ENCODE measurements at regions not wholly inside any gene's neighbourhood (a gene's known extent, or its start where the extent isn't known, plus 50 kb on each side); places are given as distances from the start of the nearest gene placed in this dataset.

DNA sequence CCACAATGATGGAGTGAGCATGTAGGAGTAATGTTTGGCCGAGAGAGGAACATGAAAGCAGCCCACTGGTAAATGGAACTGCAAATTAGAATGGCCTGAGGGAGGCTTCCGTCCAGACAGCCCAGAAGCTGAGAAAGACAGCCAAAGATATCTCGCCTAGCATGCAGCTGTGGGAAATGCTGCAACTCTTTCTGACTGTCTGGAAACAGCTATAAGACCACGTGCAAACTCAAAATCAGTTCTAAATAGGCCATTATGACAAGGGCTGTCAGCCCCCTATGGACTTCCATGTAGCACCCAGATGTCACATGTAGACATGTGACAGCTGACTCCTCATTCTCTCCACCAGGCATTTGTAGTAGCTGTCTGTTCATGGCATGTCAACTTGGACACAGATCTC lies 62.9 kb upstream of the ATP1A1 start:
- Histone ChIP-seq H3K4me2 (ENCODE audit: low read depth, low read length, poor library complexity, severe bottlenecking) (no peak overlapping the region), H3K4me1 (ENCODE audit: low read length) (peaks cover 41% of the 10 kb centered on the region), H3K27ac (ENCODE audit: low read length) (no peak overlapping the region), H3K9ac (ENCODE audit: low read length) (no peak overlapping the region), H3K4me3 (ENCODE audit: low read length) (no peak overlapping the region), H3K9me3 (ENCODE audit: low read length) (no peaks in the 10 kb centered on the region), H3K27me3 (ENCODE audit: low read length) (no peaks in the 10 kb centered on the region), H3K9me2 (replicated peaks; ENCODE audit: insufficient read depth, low read length) (no peaks in the 10 kb centered on the region), H3K36me3 (ENCODE audit: insufficient read depth, low read length) (no peaks in the 10 kb centered on the region), H4K20me1 (ENCODE audit: insufficient read depth, low read depth, low read length) (no peaks in the 10 kb centered on the region), H3K79me2 (ENCODE audit: low read length) (no peaks in the 10 kb centered on the region), H2AFZ (ENCODE audit: low read length) (no peak overlapping the region)
- no peak for DNase-seq

GRCh38 chr1:116311193-116311592 lies 61.9 kb upstream of the ATP1A1 start:
- H4K20me1 ChIP-seq (ENCODE audit: insufficient read depth, low read depth, low read length) = no peaks in the 10 kb centered on the region
- H3K9me2 ChIP-seq (replicated peaks; ENCODE audit: insufficient read depth, low read length) = no peaks in the 10 kb centered on the region
- no peak overlapping the region for H3K27ac ChIP-seq (ENCODE audit: low read length)
- H3K4me3 ChIP-seq (ENCODE audit: low read length) = no peak overlapping the region
- no peak overlapping the region for H3K9ac ChIP-seq (ENCODE audit: low read length)
- H3K4me1 ChIP-seq (ENCODE audit: low read length) = peaks cover 33% of the 10 kb centered on the region
- no peaks in the 10 kb centered on the region for H3K36me3 ChIP-seq (ENCODE audit: insufficient read depth, low read length)
- H3K9me3 ChIP-seq (ENCODE audit: low read length) = no peaks in the 10 kb centered on the region
- no peak for DNase-seq
- no peaks in the 10 kb centered on the region for H3K79me2 ChIP-seq (ENCODE audit: low read length)
- no peaks in the 10 kb centered on the region for H3K27me3 ChIP-seq (ENCODE audit: low read length)
- no peak overlapping the region for H2AFZ ChIP-seq (ENCODE audit: low read length)
- H3K4me2 ChIP-seq (ENCODE audit: low read depth, low read length, poor library complexity, severe bottlenecking) = no peak overlapping the region

DNA sequence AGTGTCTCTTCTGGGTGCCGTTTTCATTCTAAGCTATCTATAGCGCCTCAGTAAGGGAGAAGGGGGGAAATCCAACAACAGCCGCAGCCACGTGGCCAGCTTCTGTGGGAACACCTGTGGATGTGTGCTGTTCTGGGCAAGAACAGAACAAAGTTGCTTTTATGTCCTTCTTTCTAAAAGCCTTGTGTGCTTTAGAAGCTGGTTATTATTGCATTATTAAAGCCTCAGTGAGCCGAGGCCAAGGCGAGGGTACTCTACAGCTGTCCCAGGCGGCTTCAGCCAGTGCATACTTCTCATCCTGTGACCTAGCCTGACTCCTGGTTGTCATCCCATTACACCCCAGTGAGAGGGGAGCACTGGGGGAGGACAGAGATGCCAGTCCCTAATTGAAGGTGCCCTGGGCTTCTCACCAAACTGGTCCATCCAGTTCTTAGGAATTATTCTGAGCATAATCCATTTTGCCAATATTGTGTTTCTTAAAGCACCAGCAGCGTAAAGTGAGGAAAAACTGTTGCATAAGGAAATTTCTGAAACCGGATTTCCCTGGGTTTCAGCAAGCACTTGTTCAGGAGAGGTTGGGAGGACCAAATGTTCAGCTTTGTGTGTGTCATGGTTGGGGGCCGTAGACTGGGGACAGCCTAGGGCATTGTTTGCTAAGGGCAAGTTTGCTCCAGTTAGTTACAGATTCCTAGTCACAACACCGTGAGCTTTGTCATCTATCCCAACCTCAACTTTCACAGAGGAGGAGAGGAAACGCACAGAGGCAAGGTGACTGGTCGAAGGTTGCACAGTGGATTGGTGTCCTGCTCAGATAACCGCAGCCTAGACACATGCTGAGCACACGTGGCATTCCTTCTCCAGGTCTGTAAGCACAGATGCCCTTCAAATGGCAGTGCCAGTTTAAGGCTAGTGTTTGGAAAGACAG lies 61.0 kb upstream of the ATP1A1 start:
- Histone ChIP-seq H3K9me3 (ENCODE audit: low read length) (no peaks in the 10 kb centered on the region), H3K9me2 (replicated peaks; ENCODE audit: insufficient read depth, low read length) (no peaks in the 10 kb centered on the region), H3K36me3 (ENCODE audit: insufficient read depth, low read length) (no peaks in the 10 kb centered on the region), H3K79me2 (ENCODE audit: low read length) (no peaks in the 10 kb centered on the region), H3K27me3 (ENCODE audit: low read length) (no peaks in the 10 kb centered on the region), H3K4me2 (ENCODE audit: low read depth, low read length, poor library complexity, severe bottlenecking) (peak overlapping the region; percentile 23), H3K4me3 (ENCODE audit: low read length) (no peak overlapping the region), H4K20me1 (ENCODE audit: insufficient read depth, low read depth, low read length) (no peaks in the 10 kb centered on the region), H2AFZ (ENCODE audit: low read length) (peak overlapping the region; percentile 9), H3K4me1 (ENCODE audit: low read length) (peaks cover 38% of the 10 kb centered on the region), H3K9ac (ENCODE audit: low read length) (peak overlapping the region; percentile 14; the same call in 1 of the 2 replicates), H3K27ac (ENCODE audit: low read length) (no peak overlapping the region)
- no peak for DNase-seq

DNA sequence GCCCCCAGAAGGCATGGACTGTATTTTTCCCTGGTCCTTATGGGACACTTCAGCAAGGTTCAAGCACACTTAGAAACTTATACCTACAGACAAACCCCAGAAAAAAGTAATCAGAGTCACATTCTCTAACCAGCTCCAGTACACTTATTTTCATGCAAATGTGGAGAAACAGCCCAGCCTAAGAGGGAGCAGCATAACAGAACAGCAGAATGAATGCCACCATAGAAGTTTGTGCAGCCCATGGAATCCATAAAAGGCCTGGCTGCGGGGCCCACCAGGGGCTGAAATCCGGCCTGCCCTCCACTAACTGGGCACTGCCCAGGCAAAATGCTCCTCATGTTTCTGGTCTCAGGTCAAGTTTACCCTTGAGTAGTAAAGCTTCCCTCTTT lies 60.4 kb upstream of the ATP1A1 start:
- peak overlapping the region; percentile 23 for H3K4me2 ChIP-seq (ENCODE audit: low read depth, low read length, poor library complexity, severe bottlenecking)
- H2AFZ ChIP-seq (ENCODE audit: low read length) = peak overlapping the region; percentile 9
- H3K4me3 ChIP-seq (ENCODE audit: low read length) = no peak overlapping the region

DNA sequence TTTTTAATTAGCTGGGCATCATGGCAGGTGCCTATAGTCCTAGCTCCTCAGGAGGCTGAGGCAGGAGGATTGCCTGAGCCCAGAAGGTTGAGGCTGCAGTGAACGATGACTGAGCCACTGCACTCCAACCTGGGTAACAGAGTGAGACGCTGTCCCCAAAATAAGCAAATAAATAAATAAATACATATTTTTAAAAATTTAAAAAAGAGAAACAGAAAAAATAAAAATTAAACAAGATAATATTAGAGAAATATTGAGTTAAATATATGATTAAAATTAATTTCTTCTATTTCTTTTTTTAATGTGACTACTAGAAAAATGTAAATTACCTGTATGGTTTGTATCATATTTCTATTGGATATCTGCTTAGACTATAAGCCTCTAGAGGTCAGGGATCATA lies 59.3 kb upstream of the ATP1A1 start:
- H3K4me3 ChIP-seq (ENCODE audit: low read length) = no peak overlapping the region
- H3K9me2 ChIP-seq (replicated peaks; ENCODE audit: insufficient read depth, low read length) = no peaks in the 10 kb centered on the region
- H3K4me2 ChIP-seq (ENCODE audit: low read depth, low read length, poor library complexity, severe bottlenecking) = no peak overlapping the region
- H3K4me1 ChIP-seq (ENCODE audit: low read length) = peaks cover 43% of the 10 kb centered on the region
- H3K9me3 ChIP-seq (ENCODE audit: low read length) = no peaks in the 10 kb centered on the region
- H3K27me3 ChIP-seq (ENCODE audit: low read length) = no peaks in the 10 kb centered on the region
- H3K9ac ChIP-seq (ENCODE audit: low read length) = no peak overlapping the region
- H4K20me1 ChIP-seq (ENCODE audit: insufficient read depth, low read depth, low read length) = no peaks in the 10 kb centered on the region
- no peaks in the 10 kb centered on the region for H3K79me2 ChIP-seq (ENCODE audit: low read length)
- no peaks in the 10 kb centered on the region for H3K36me3 ChIP-seq (ENCODE audit: insufficient read depth, low read length)
- H2AFZ ChIP-seq (ENCODE audit: low read length) = no peak overlapping the region
- H3K27ac ChIP-seq (ENCODE audit: low read length) = no peak overlapping the region
- DNase-seq = no peak

More for the DNA sequence above, 60.4 kb upstream of the ATP1A1 start:
- Histone ChIP-seq H3K4me1 (ENCODE audit: low read length) (peaks cover 43% of the 10 kb centered on the region), H3K27ac (ENCODE audit: low read length) (no peak overlapping the region), H3K9me3 (ENCODE audit: low read length) (no peaks in the 10 kb centered on the region), H3K27me3 (ENCODE audit: low read length) (no peaks in the 10 kb centered on the region), H3K9me2 (replicated peaks; ENCODE audit: insufficient read depth, low read length) (no peaks in the 10 kb centered on the region), H4K20me1 (ENCODE audit: insufficient read depth, low read depth, low read length) (no peaks in the 10 kb centered on the region), H3K9ac (ENCODE audit: low read length) (peak overlapping the region; percentile 14; the same call in 1 of the 2 replicates), H3K79me2 (ENCODE audit: low read length) (no peaks in the 10 kb centered on the region), H3K36me3 (ENCODE audit: insufficient read depth, low read length) (no peaks in the 10 kb centered on the region)
- peak; percentile 50 for DNase-seq

DNA sequence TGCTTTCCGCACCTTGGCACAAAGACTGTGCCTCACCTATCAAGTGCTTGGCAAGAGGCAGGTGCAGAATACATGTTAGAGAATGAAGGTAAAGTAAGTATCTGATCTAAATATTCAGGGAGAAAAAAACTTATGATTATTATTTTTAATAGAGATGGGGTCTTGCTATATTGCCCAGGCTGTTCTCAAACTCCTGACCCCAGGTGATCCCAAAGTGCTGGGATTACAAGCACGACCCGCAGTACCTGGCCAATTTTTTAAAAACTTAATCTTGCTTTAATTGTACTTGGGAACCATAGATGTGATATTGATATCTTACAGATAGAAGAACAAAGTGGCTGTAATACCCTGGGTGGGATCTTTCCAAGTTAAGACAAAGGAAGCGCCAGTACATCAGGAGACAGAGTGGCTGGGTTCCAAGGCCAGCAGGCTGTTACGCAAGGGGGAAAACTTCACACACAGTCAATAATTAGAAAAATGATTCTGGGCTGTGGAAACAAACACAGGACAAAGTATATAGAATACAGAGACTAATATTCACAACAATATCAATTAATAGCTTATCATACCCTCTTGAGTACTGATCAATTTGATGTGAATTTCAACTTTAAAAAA lies 58.6 kb upstream of the ATP1A1 start:
- H3K9me3 ChIP-seq (ENCODE audit: low read length) = no peaks in the 10 kb centered on the region
- no peaks in the 10 kb centered on the region for H3K79me2 ChIP-seq (ENCODE audit: low read length)
- H3K36me3 ChIP-seq (ENCODE audit: insufficient read depth, low read length) = no peaks in the 10 kb centered on the region
- peaks cover 42% of the 10 kb centered on the region for H3K4me1 ChIP-seq (ENCODE audit: low read length)
- no peaks in the 10 kb centered on the region for H4K20me1 ChIP-seq (ENCODE audit: insufficient read depth, low read depth, low read length)
- H3K27me3 ChIP-seq (ENCODE audit: low read length) = no peaks in the 10 kb centered on the region
- no peak overlapping the region for H3K27ac ChIP-seq (ENCODE audit: low read length)
- no peak for DNase-seq
- H3K9me2 ChIP-seq (replicated peaks; ENCODE audit: insufficient read depth, low read length) = no peaks in the 10 kb centered on the region
- no peak overlapping the region for H3K4me3 ChIP-seq (ENCODE audit: low read length)
- no peak overlapping the region for H2AFZ ChIP-seq (ENCODE audit: low read length)
- H3K4me2 ChIP-seq (ENCODE audit: low read depth, low read length, poor library complexity, severe bottlenecking) = no peak overlapping the region
- H3K9ac ChIP-seq (ENCODE audit: low read length) = no peak overlapping the region

DNA sequence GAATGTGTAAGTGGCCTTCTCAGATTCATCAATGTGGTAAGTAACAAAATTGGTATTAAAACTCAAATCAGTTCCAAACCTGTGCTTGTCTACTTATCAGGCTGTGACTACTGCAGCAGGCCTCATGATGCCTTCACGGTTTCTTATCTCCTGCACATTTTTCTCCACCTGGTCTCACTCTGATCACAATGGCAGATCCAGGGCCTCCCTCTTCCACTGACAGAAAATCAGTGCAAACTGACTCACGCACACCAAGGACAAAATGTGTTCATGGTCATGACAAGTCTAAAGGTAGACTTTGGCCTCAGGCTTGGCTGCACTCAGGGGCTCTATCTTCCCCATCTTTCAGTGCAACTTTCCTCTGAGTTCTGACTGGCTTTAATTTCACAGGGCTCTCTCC lies 56.7 kb upstream of the ATP1A1 start:
- no peak overlapping the region for H3K4me3 ChIP-seq (ENCODE audit: low read length)
- H3K9me3 ChIP-seq (ENCODE audit: low read length) = no peaks in the 10 kb centered on the region
- H3K9me2 ChIP-seq (replicated peaks; ENCODE audit: insufficient read depth, low read length) = no peaks in the 10 kb centered on the region
- H3K79me2 ChIP-seq (ENCODE audit: low read length) = no peaks in the 10 kb centered on the region
- H4K20me1 ChIP-seq (ENCODE audit: insufficient read depth, low read depth, low read length) = no peaks in the 10 kb centered on the region
- H3K4me1 ChIP-seq (ENCODE audit: low read length) = peaks cover 40% of the 10 kb centered on the region
- H3K4me2 ChIP-seq (ENCODE audit: low read depth, low read length, poor library complexity, severe bottlenecking) = no peak overlapping the region
- H2AFZ ChIP-seq (ENCODE audit: low read length) = peak overlapping the region; percentile 53; the same call in 1 of the 2 replicates
- no peaks in the 10 kb centered on the region for H3K36me3 ChIP-seq (ENCODE audit: insufficient read depth, low read length)
- H3K27me3 ChIP-seq (ENCODE audit: low read length) = no peaks in the 10 kb centered on the region
- no peak overlapping the region for H3K9ac ChIP-seq (ENCODE audit: low read length)
- DNase-seq = no peak
- no peak overlapping the region for H3K27ac ChIP-seq (ENCODE audit: low read length)

DNA sequence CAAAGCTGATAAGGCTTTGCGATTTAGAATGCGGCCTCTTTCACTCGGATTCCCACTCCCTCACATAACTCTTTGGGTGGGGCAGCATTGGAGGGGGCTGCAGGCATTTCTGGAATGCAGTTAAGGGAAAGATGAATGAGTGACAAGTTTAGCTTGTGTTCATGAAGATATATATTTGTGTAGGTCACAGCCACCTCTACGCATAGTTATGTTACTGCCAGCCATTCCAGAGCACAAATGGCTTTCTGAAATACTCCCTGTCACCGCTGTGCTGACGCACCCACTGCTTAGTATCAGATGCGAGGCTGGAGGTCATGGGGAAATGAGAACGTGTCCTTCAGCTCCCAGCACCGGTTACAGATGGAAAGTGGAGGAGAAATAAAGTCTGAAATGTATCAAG lies 54.1 kb upstream of the ATP1A1 start:
- DNase-seq = no peak
- Histone ChIP-seq H3K4me1 (ENCODE audit: low read length) (peaks cover 32% of the 10 kb centered on the region), H2AFZ (ENCODE audit: low read length) (no peak overlapping the region), H3K4me2 (ENCODE audit: low read depth, low read length, poor library complexity, severe bottlenecking) (no peak overlapping the region), H4K20me1 (ENCODE audit: insufficient read depth, low read depth, low read length) (no peaks in the 10 kb centered on the region), H3K27ac (ENCODE audit: low read length) (no peak overlapping the region), H3K9me2 (replicated peaks; ENCODE audit: insufficient read depth, low read length) (no peaks in the 10 kb centered on the region), H3K9me3 (ENCODE audit: low read length) (no peaks in the 10 kb centered on the region), H3K4me3 (ENCODE audit: low read length) (no peak overlapping the region), H3K27me3 (ENCODE audit: low read length) (no peaks in the 10 kb centered on the region), H3K9ac (ENCODE audit: low read length) (no peak overlapping the region), H3K36me3 (ENCODE audit: insufficient read depth, low read length) (no peaks in the 10 kb centered on the region), H3K79me2 (ENCODE audit: low read length) (no peaks in the 10 kb centered on the region)

Data from Karpas-422 (cell line).